ENCODE measurements at regions not wholly inside any gene's neighbourhood (a gene's known extent, or its start where the extent isn't known, plus 50 kb on each side); places are given as distances from the start of the nearest gene placed in this dataset.

DNA sequence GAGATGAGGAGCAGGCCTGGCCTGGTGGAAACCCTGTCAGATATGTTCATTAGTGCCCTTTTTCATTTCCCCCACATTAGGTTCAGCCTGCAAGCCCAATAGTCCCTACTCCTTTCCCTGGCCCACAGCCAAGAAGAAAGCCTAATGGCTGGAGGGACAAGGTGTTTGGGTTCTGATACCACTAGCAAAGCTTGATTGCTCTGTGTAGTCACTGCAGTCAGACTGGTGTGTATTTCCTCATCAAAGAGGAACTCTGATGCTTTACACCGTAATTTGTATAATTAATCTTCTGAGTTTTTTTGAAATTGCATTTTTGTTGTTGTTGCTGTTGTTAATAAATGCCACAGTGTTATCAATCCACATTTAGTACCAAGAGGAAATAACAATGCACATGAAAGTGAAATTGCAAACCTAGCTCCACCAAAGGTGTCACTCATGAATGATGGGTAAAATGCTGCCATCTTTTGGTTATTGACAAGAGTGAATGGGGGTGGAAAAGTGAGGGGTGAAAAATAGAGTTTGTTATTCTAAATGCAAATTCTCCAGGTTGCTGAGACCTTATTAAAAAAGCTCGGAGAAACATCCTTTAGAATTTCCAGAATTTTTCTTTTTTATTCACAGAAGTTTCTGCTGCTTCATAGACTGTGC, 320.2 kb upstream of the POU3F2 start:
- Histone ChIP-seq H3K23me2 (ENCODE audit: low read depth, low read length) (no peaks in the 10 kb centered on the region), H3K9me3 (ENCODE audit: insufficient read depth in 2 of 2, low read depth in 1 of 2, low read length in 1 of 2) (no peaks in the 10 kb centered on the region), H4K5ac (ENCODE audit: insufficient read length, low read depth, low read length) (no peak overlapping the region), H3K4me1 (replicated peaks in 1 of 4; ENCODE audit: control insufficient read depth in 3 of 4, insufficient read depth in 4 of 4, low read length in 3 of 4) (no peaks in the 10 kb centered on the region), H3K9ac (replicated peaks in 1 of 4; ENCODE audit: extremely low read depth in 1 of 4, low read depth in 3 of 4, low read length in 3 of 4) (no peak overlapping the region), H2BK5ac (ENCODE audit: low read depth, low read length) (no peak overlapping the region), H3K4me3 (ENCODE audit: extremely low read depth in 1 of 4, insufficient read depth in 2 of 4, low read depth in 3 of 4, low read length in 4 of 4) (no peak overlapping the region), H4K8ac (ENCODE audit: extremely low read depth, insufficient read depth, low read length) (no peak overlapping the region), H3K36me3 (ENCODE audit: control insufficient read depth in 2 of 4, insufficient read depth in 4 of 4, low read length in 3 of 4) (no peaks in the 10 kb centered on the region), H3K4me2 (ENCODE audit: insufficient read depth in 1 of 2, low read depth in 2 of 2, low read length in 2 of 2) (no peak overlapping the region), H2BK15ac (ENCODE audit: low read length) (no peak overlapping the region), H3K4ac (replicated peaks; ENCODE audit: insufficient read length, low read depth, low read length) (no peak overlapping the region), H2BK12ac (ENCODE audit: low read depth, low read length) (no peak overlapping the region), H2AK5ac (ENCODE audit: low read depth, low read length) (no peak overlapping the region), H3K18ac (ENCODE audit: extremely low read depth, low read length) (no peak overlapping the region), H2BK120ac (replicated peaks; ENCODE audit: low read depth, low read length) (no peak overlapping the region), H3K79me1 (ENCODE audit: low read depth, low read length) (no peaks in the 10 kb centered on the region), H3K27ac (ENCODE audit: low read depth, low read length) (no peak overlapping the region), H4K20me1 (replicated peaks in 1 of 2; ENCODE audit: control insufficient read depth in 1 of 2, insufficient read depth in 2 of 2, low read length in 2 of 2) (no peaks in the 10 kb centered on the region), H3K14ac (ENCODE audit: insufficient read length) (no peak overlapping the region), H3K79me2 (ENCODE audit: control insufficient read depth in 1 of 2, insufficient read depth in 2 of 2, low read length in 2 of 2) (no peaks in the 10 kb centered on the region), H4K91ac (replicated peaks; ENCODE audit: insufficient read length, low read length) (no peak overlapping the region), H3K27me3 (replicated peaks in 1 of 4; ENCODE audit: control insufficient read depth in 3 of 4, extremely low read depth in 1 of 4, insufficient read depth in 3 of 4, low read length in 3 of 4) (no peaks in the 10 kb centered on the region; a peak in 1 of 7 replicates), H3K23ac (ENCODE audit: insufficient read length) (no peak overlapping the region), H3K56ac (replicated peaks; ENCODE audit: insufficient read length, low read depth, low read length) (no peak overlapping the region), H2BK20ac (ENCODE audit: low read length) (no peak overlapping the region), H2AFZ (ENCODE audit: low read length) (no peak overlapping the region)
- POLR2A ChIA-PET (ENCODE audit: partially characterized antibody) = no interaction called here
- CTCF ChIA-PET (ENCODE audit: partially characterized antibody) = interaction anchor here (0.6 to 1.2 kb wide), 3 partner anchors 168 to 810 kb away, joined by 3 read pairs; no protein-coding TSS in a partner anchor
- WGBS, 2 experiments (ENCODE audit: extremely low coverage in 1 of 2, insufficient coverage in 1 of 2, insufficient read length in 1 of 2, insufficient replicate concordance in 2 of 2, low coverage in 1 of 2, low lambda C conversion rate in 2 of 2, missing lambda C conversion rate in 1 of 2) = 92% methylated on average over 2 of the region's 2 CpGs; no CpG with 5 or more reads in 1 of the 2 experiments
- no peak for FAIRE-seq
- DNase-seq (ENCODE audit: low read depth in 1 of 2, low spot score in 2 of 2) = no peak
- TF ChIP-seq SP2 (IDR thresholded peaks at IDR 0.05; ENCODE audit: low read length) (no peak), RAD21 (IDR thresholded peaks at IDR 0.05 in 1 of 2, conservative IDR thresholded peaks at IDR 0.05 in 1 of 2; ENCODE audit: low read depth in 2 of 2, low read length in 2 of 2) (peak; percentile 36 to 39)
